ENCODE measurements at regions not wholly inside any gene's neighbourhood (a gene's known extent, or its start where the extent isn't known, plus 50 kb on each side); places are given as distances from the start of the nearest gene placed in this dataset.

GRCh38 chr4:38330321-38330720 lies 333.7 kb upstream of the KLF3 start:
- Histone ChIP-seq H3K4me1 (ENCODE audit: control insufficient read depth, insufficient read depth, low read length) (peaks cover 2% of the 10 kb centered on the region; the same call in 1 of the 2 replicates), H2AK9ac (replicated peaks; ENCODE audit: low read depth, low read length, poor library complexity) (no peak overlapping the region), H3K4me3 (ENCODE audit: insufficient read depth, low read depth, low read length) (no peak overlapping the region), H3K9me1 (ENCODE audit: insufficient read depth, low read length) (no peaks in the 10 kb centered on the region), H2AK5ac (ENCODE audit: low read depth, low read length) (no peak overlapping the region), H3K56ac (ENCODE audit: extremely low read depth, insufficient read depth, low read length) (no peak overlapping the region), H2AFZ (replicated peaks; ENCODE audit: low read length, poor library complexity) (no peak overlapping the region), H3K27ac (ENCODE audit: insufficient read depth, low read length) (no peak overlapping the region), H3K4me2 (ENCODE audit: low read depth, low read length) (no peak overlapping the region), H4K5ac (ENCODE audit: low read depth, low read length) (no peak overlapping the region), H2BK20ac (ENCODE audit: low read depth, low read length) (no peak overlapping the region), H3K9ac (ENCODE audit: low read depth, low read length) (no peak overlapping the region), H2BK120ac (ENCODE audit: low read depth, low read length) (no peak overlapping the region), H3K36me3 (ENCODE audit: control insufficient read depth, insufficient read depth, low read length) (no peaks in the 10 kb centered on the region), H4K91ac (ENCODE audit: insufficient read depth, low read depth, low read length) (no peak overlapping the region), H2BK15ac (ENCODE audit: low read depth, low read length) (no peak overlapping the region), H3K23ac (ENCODE audit: low read depth, low read length) (no peak overlapping the region), H3K9me3 (ENCODE audit: control insufficient read depth, insufficient read depth, low read length) (no peaks in the 10 kb centered on the region; the same call in 1 of the 2 replicates), H3K18ac (ENCODE audit: low read depth, low read length) (no peak overlapping the region), H4K8ac (ENCODE audit: low read depth in 2 of 2, low read length in 2 of 2) (no peak overlapping the region), H3K14ac (replicated peaks; ENCODE audit: low read depth, low read length) (no peak overlapping the region), H3K79me1 (ENCODE audit: low read depth in 1 of 2, low read length in 2 of 2) (no peaks in the 10 kb centered on the region), H3K4ac (ENCODE audit: low read depth, low read length) (no peak overlapping the region), H4K20me1 (ENCODE audit: insufficient read depth, low read length) (no peaks in the 10 kb centered on the region), H3K27me3 (ENCODE audit: control insufficient read depth, insufficient read depth, low read length) (peaks cover 13% of the 10 kb centered on the region), H2BK5ac (ENCODE audit: low read depth, low read length, poor library complexity, severe bottlenecking) (no peak overlapping the region)
- WGBS, 2 experiments (ENCODE audit: extremely low coverage in 2 of 2, insufficient read length in 1 of 2): no CpG with 5 or more reads among the region's 1 CpG
- dilution Hi-C loops (cut with HindIII; ENCODE audit: low sequenced_read_pairs, unreplicated experiment): no loop called here
- CTCF ChIA-PET: interaction anchor here (0.6 to 0.7 kb wide), 3 partner anchors 10 to 375 kb away, joined by 3 to 4 read pairs (median 4); no protein-coding TSS in a partner anchor
- POLR2A ChIA-PET (ENCODE audit: unreplicated experiment): no interaction called here
- in situ Hi-C loops (cut with MboI; ENCODE audit: low sequenced_read_pairs): no loop called here
- BruUV-seq (replicated peaks): no TSS peak
- ATAC-seq (ENCODE audit: low read depth): no peak
- DNase-seq: no peak
- TF ChIP-seq MAZ (IDR thresholded peaks at IDR 0.05; ENCODE audit: borderline replicate concordance, low read depth, low read length): no peak
- no peak for TF ChIP-seq NFE2L2 (IDR thresholded peaks at IDR 0.05; ENCODE audit: low read depth, low read length)
- no peak for TF ChIP-seq RFX5 (IDR thresholded peaks at IDR 0.05; ENCODE audit: low read depth, low read length)
- TF ChIP-seq CHD1 (IDR thresholded peaks at IDR 0.05; ENCODE audit: low read depth, low read length): no peak
- TF ChIP-seq MAFK (IDR thresholded peaks at IDR 0.05; ENCODE audit: low read depth, low read length): no peak
- no peak for TF ChIP-seq RAD21 (IDR thresholded peaks at IDR 0.05; ENCODE audit: low read length)
- no peak for TF ChIP-seq RCOR1 (IDR thresholded peaks at IDR 0.05; ENCODE audit: insufficient replicate concordance, low read length)
- TF ChIP-seq USF2 (IDR thresholded peaks at IDR 0.05; ENCODE audit: low read depth, low read length): no peak
- TF ChIP-seq FOS (IDR thresholded peaks at IDR 0.05; ENCODE audit: low read depth, low read length): no peak
- TF ChIP-seq CEBPB (IDR thresholded peaks at IDR 0.05; ENCODE audit: low read depth, low read length): no peak
- TF ChIP-seq ELK1 (IDR thresholded peaks at IDR 0.05; ENCODE audit: borderline replicate concordance, low read depth, low read length): no peak
- no peak for TF ChIP-seq POLR2A (IDR thresholded peaks at IDR 0.05; ENCODE audit: low read depth, low read length)
- no peak for TF ChIP-seq CTCF (conservative IDR thresholded peaks at IDR 0.05; ENCODE audit: low read depth, low read length)
- TF ChIP-seq BHLHE40 (IDR thresholded peaks at IDR 0.05; ENCODE audit: low read depth, low read length): no peak
- intact Hi-C loops (cut with micrococcal nuclease): no loop called here

Data from IMR-90 (cell line).